ENCODE measurements at regions not wholly inside any gene's neighbourhood (a gene's known extent, or its start where the extent isn't known, plus 50 kb on each side); places are given as distances from the start of the nearest gene placed in this dataset.

GRCh38 chr10:131537281-131537680, 225.8 kb upstream of the TCERG1L start:
- Histone ChIP-seq H3K36me3 (ENCODE audit: control insufficient read depth, insufficient read depth, low read length) (no peaks in the 10 kb centered on the region), H3K27me3 (ENCODE audit: control insufficient read depth, insufficient read depth, low read length) (no peaks in the 10 kb centered on the region), H3K4me3 (ENCODE audit: low read depth, low read length) (no peak overlapping the region)
- DNase-seq (ENCODE audit: low read depth) (no peak), FAIRE-seq (no peak)
- TF ChIP-seq CTCF (IDR thresholded peaks at IDR 0.05; ENCODE audit: insufficient read depth, low read length, severe bottlenecking) = no peak

GRCh38 chr10:131544495-131544894, 233.0 kb upstream of the TCERG1L start:
- TF ChIP-seq CTCF (IDR thresholded peaks at IDR 0.05; ENCODE audit: insufficient read depth, low read length, severe bottlenecking) = no peak
- Histone ChIP-seq H3K4me3 (ENCODE audit: low read depth, low read length) (no peak overlapping the region), H3K27me3 (ENCODE audit: control insufficient read depth, insufficient read depth, low read length) (no peaks in the 10 kb centered on the region), H3K36me3 (ENCODE audit: control insufficient read depth, insufficient read depth, low read length) (no peaks in the 10 kb centered on the region)
- FAIRE-seq = no peak
- no peak for DNase-seq (ENCODE audit: low read depth)

- H3K27me3 ChIP-seq (ENCODE audit: control insufficient read depth, insufficient read depth, low read length) = no peaks in the 10 kb centered on the region
These were observed 234.7 kb upstream of the TCERG1L start for GRCh38 chr10:131546086-131546810.

GRCh38 chr10:131547129-131547799, 235.7 kb upstream of the TCERG1L start:
- FAIRE-seq = no peak
- no peak for TF ChIP-seq CTCF (IDR thresholded peaks at IDR 0.05; ENCODE audit: insufficient read depth, low read length, severe bottlenecking)

More at GRCh38 chr10:131546086-131546810, 234.7 kb upstream of the TCERG1L start:
- TF ChIP-seq CTCF (IDR thresholded peaks at IDR 0.05; ENCODE audit: insufficient read depth, low read length, severe bottlenecking) = no peak
- no peak overlapping the region for H3K4me3 ChIP-seq (ENCODE audit: low read depth, low read length)
- FAIRE-seq (no peak), DNase-seq (ENCODE audit: low read depth) (no peak)
- no peaks in the 10 kb centered on the region for H3K36me3 ChIP-seq (ENCODE audit: control insufficient read depth, insufficient read depth, low read length)

GRCh38 chr10:131548176-131548575, 236.7 kb upstream of the TCERG1L start:
- no peak for FAIRE-seq
- no peaks in the 10 kb centered on the region for H3K27me3 ChIP-seq (ENCODE audit: control insufficient read depth, insufficient read depth, low read length)
- DNase-seq (ENCODE audit: low read depth) = no peak

More at GRCh38 chr10:131547129-131547799, 235.7 kb upstream of the TCERG1L start:
- no peaks in the 10 kb centered on the region for H3K27me3 ChIP-seq (ENCODE audit: control insufficient read depth, insufficient read depth, low read length)
- H3K36me3 ChIP-seq (ENCODE audit: control insufficient read depth, insufficient read depth, low read length) = no peaks in the 10 kb centered on the region
- H3K4me3 ChIP-seq (ENCODE audit: low read depth, low read length) = no peak overlapping the region
- DNase-seq (ENCODE audit: low read depth) = no peak

More at GRCh38 chr10:131548176-131548575, 236.7 kb upstream of the TCERG1L start:
- Histone ChIP-seq H3K4me3 (ENCODE audit: low read depth, low read length) (no peak overlapping the region), H3K36me3 (ENCODE audit: control insufficient read depth, insufficient read depth, low read length) (no peaks in the 10 kb centered on the region)
- TF ChIP-seq CTCF (IDR thresholded peaks at IDR 0.05; ENCODE audit: insufficient read depth, low read length, severe bottlenecking) = no peak

All from bronchial epithelial cell (primary cell).